ENCODE measurements at regions not wholly inside any gene's neighbourhood (a gene's known extent, or its start where the extent isn't known, plus 50 kb on each side); places are given as distances from the start of the nearest gene placed in this dataset.

DNA sequence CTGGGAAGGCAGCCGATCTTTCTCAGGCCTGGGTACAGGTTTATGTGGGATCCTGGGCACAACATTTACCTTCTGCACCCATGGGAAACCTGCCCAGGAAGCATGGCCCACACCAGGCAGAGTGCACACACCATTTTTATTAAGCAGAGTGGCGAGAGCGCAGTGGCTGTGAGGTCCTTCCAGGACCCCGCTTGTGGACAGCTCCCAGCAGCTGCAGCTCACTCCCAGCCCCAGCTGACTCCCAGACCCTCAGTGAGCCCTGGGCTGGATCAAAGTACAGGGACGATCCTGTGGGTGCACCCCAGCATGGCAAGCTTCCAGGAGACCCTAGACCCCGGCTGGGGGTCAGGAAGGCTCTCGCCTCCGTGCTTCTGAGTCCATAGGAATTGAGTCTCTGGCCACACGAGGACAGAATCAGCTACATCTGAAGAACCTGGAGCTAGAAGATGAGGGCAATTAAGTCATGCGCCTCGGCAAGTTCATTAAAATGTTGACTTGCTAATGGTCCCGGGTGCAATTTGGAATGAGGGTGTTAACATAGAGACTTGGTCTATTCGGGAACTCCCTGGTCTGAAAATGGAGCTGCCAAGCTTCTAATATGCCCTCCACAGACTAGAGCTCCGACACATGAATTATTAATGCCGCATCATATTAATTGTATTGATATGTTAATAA, 65.4 kb upstream of the SLCO4A1 start:
- Histone ChIP-seq H3K9ac (ENCODE audit: low read length) (no peak overlapping the region), H3K4me3 (ENCODE audit: low read length) (no peak overlapping the region), H3K36me3 (ENCODE audit: control insufficient read depth, low read depth, low read length) (no peaks in the 10 kb centered on the region), H3K27ac (ENCODE audit: low read length) (no peak overlapping the region), H3K4me1 (ENCODE audit: control insufficient read depth, low read depth, low read length) (no peaks in the 10 kb centered on the region), H3K9me3 (ENCODE audit: control insufficient read depth, low read depth, low read length) (no peaks in the 10 kb centered on the region), H3K27me3 (ENCODE audit: control insufficient read depth, insufficient read depth, low read length) (no peaks in the 10 kb centered on the region)

DNA sequence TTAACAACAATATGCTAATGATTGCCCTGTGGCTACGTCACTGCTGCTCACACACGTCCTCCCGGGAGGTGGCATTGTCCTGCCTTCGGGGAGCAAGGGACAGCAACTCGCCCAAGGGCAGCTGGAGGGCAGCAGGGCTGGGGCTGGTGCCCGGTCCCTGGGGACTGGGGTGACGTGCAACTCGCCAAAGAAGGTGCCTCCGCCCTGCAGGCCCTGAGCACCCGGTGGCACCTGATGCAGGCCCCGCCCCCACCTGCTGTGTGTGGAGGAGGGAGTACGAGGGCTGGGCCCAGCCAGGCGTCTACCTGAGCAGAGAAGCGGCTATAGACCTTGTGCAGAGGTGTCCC, 64.8 kb upstream of the SLCO4A1 start:
- Histone ChIP-seq H3K4me1 (ENCODE audit: control insufficient read depth, low read depth, low read length) (no peaks in the 10 kb centered on the region), H3K27ac (ENCODE audit: low read length) (no peak overlapping the region), H3K36me3 (ENCODE audit: control insufficient read depth, low read depth, low read length) (no peaks in the 10 kb centered on the region), H3K27me3 (ENCODE audit: control insufficient read depth, insufficient read depth, low read length) (no peaks in the 10 kb centered on the region), H3K4me3 (ENCODE audit: low read length) (no peak overlapping the region), H3K9ac (ENCODE audit: low read length) (no peak overlapping the region), H3K9me3 (ENCODE audit: control insufficient read depth, low read depth, low read length) (no peaks in the 10 kb centered on the region)

DNA sequence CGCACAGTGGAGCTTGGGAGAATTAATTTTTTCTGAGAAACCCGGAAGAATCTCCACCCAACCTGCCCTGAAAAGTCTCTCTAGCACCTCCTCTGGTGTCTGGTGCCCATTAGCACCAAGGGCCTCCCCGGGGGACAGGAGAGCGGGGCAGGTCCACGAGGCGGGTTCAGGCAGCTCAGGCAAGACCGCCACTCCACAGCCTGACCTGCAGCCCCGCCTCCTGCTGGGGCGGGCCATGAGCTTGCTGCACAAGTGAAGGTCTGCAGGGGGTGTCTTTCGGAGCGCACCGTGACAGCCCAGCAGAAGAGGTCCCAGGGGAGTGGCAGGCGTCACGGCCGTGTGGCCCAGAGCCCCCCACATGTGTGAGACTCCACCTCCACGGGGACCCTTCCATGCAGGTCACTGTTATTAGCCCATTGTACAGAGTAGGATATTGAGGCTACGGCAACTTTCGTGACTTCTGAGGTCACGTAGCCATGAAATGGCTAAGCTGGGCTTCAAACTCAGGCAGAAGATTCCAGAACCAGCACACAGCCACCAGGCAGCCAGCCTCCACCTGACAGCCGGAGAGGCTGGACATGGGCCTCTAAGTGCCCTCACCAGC, 63.9 kb upstream of the SLCO4A1 start:
- Histone ChIP-seq H3K9ac (ENCODE audit: low read length) (no peak overlapping the region), H3K36me3 (ENCODE audit: control insufficient read depth, low read depth, low read length) (no peaks in the 10 kb centered on the region), H3K4me1 (ENCODE audit: control insufficient read depth, low read depth, low read length) (no peaks in the 10 kb centered on the region), H3K27ac (ENCODE audit: low read length) (no peak overlapping the region), H3K27me3 (ENCODE audit: control insufficient read depth, insufficient read depth, low read length) (no peaks in the 10 kb centered on the region), H3K4me3 (ENCODE audit: low read length) (no peak overlapping the region), H3K9me3 (ENCODE audit: control insufficient read depth, low read depth, low read length) (no peaks in the 10 kb centered on the region)

DNA sequence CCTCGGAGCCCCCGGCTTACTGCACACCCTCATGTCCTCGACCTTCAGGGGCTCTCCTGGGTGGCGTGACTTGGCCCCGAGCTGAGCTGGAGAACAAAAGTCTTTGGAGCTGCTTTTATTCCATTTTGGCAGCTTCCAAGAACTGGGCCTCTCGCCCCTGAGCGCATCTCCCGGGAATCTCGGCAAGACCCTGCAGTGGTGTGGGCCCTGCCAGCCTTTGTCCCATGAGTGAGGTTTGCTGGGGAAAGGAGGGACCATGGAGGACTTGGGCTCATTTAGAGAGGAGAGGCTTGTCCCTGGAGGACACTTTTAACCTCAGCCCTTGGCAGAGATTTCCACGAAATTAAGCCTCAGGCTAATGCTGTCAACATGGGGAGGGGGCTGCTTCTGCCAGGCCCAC, 62.3 kb upstream of the SLCO4A1 start:
- Histone ChIP-seq H3K36me3 (ENCODE audit: control insufficient read depth, low read depth, low read length) (no peaks in the 10 kb centered on the region), H3K27ac (ENCODE audit: low read length) (no peak overlapping the region), H3K9ac (ENCODE audit: low read length) (no peak overlapping the region), H3K27me3 (ENCODE audit: control insufficient read depth, insufficient read depth, low read length) (no peaks in the 10 kb centered on the region), H3K4me3 (ENCODE audit: low read length) (no peak overlapping the region), H3K4me1 (ENCODE audit: control insufficient read depth, low read depth, low read length) (no peaks in the 10 kb centered on the region), H3K9me3 (ENCODE audit: control insufficient read depth, low read depth, low read length) (no peaks in the 10 kb centered on the region)

DNA sequence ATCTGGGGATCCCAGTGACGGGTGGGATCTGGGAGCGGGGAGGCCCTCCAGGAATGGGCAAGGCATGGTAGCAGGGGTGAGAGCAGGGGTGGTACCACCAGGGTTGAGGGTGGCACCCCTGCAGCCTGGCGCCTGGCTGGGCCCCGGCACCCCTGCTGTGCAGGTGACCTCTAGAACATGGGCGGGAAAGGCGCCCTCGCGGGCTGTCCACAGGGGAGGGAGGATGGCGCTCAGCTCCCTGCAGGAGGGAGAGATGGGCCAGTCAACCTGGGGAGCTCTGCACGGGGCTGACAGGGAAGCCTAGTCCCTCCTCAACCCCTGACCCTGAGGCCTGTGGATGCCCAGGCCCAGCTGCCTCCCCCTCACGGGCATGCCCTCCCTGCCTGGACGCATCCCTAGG, 61.6 kb upstream of the SLCO4A1 start:
- Histone ChIP-seq H3K27me3 (ENCODE audit: control insufficient read depth, insufficient read depth, low read length) (no peaks in the 10 kb centered on the region), H3K4me3 (ENCODE audit: low read length) (no peak overlapping the region), H3K9me3 (ENCODE audit: control insufficient read depth, low read depth, low read length) (no peaks in the 10 kb centered on the region), H3K9ac (ENCODE audit: low read length) (no peak overlapping the region), H3K36me3 (ENCODE audit: control insufficient read depth, low read depth, low read length) (no peaks in the 10 kb centered on the region), H3K27ac (ENCODE audit: low read length) (no peak overlapping the region), H3K4me1 (ENCODE audit: control insufficient read depth, low read depth, low read length) (no peaks in the 10 kb centered on the region)

DNA sequence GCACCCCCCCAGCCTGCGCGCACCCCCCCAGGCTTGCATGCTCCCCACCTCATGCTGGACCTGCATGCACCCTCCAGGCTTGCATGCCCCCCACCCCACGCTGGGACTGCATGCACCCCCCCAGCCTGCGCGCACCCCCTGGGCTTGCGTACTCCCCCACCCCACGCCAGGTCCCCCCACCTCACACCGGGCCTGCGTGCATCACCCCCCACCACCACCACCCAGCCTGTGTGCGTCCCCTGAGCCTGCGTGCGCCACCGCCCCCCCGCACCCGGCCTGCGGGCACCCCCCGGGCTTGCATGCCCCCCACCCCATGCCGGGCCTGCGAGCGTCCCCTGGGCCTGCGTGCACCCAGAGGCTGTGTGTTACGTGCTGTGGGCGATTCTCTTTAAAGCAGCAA, 61.0 kb upstream of the SLCO4A1 start:
- Histone ChIP-seq H3K9me3 (ENCODE audit: control insufficient read depth, low read depth, low read length) (no peaks in the 10 kb centered on the region), H3K9ac (ENCODE audit: low read length) (no peak overlapping the region), H3K36me3 (ENCODE audit: control insufficient read depth, low read depth, low read length) (no peaks in the 10 kb centered on the region), H3K27ac (ENCODE audit: low read length) (no peak overlapping the region), H3K27me3 (ENCODE audit: control insufficient read depth, insufficient read depth, low read length) (no peaks in the 10 kb centered on the region), H3K4me3 (ENCODE audit: low read length) (no peak overlapping the region), H3K4me1 (ENCODE audit: control insufficient read depth, low read depth, low read length) (no peaks in the 10 kb centered on the region)

DNA sequence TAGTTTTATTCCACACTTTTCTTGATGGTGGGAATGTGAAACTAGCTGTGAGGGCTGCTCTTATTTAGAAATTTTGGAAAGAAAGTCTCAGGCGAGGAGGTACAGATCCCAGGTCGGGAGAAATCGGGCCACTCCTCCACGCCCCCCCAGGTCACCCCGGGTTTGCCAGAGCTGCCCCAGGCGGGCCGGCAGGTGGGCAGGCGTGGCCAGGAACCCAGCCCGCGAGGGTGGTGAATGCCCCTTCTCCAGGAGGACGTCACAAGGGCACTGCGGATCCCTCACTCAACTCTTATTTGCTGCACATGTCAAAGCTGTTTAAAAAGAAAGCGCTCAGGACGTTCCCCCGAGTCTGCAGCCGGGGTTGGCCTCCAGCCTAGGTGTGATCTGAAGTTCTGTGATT, 60.5 kb upstream of the SLCO4A1 start:
- H3K27ac ChIP-seq (ENCODE audit: low read length) = no peak overlapping the region
- H3K36me3 ChIP-seq (ENCODE audit: control insufficient read depth, low read depth, low read length) = no peaks in the 10 kb centered on the region
- H3K4me1 ChIP-seq (ENCODE audit: control insufficient read depth, low read depth, low read length) = no peaks in the 10 kb centered on the region
- H3K9me3 ChIP-seq (ENCODE audit: control insufficient read depth, low read depth, low read length) = no peaks in the 10 kb centered on the region
- H3K4me3 ChIP-seq (ENCODE audit: low read length) = no peak overlapping the region
- H3K27me3 ChIP-seq (ENCODE audit: control insufficient read depth, insufficient read depth, low read length) = no peaks in the 10 kb centered on the region
- H3K9ac ChIP-seq (ENCODE audit: low read length) = no peak overlapping the region

GRCh38 chr20:62583424-62583920, 58.8 kb upstream of the SLCO4A1 start:
- no peaks in the 10 kb centered on the region for H3K27me3 ChIP-seq (ENCODE audit: control insufficient read depth, insufficient read depth, low read length)
- no peaks in the 10 kb centered on the region for H3K9me3 ChIP-seq (ENCODE audit: control insufficient read depth, low read depth, low read length)

GRCh38 chr20:62584671-62585460, 57.4 kb upstream of the SLCO4A1 start:
- Histone ChIP-seq H3K4me1 (ENCODE audit: control insufficient read depth, low read depth, low read length) (no peaks in the 10 kb centered on the region), H3K36me3 (ENCODE audit: control insufficient read depth, low read depth, low read length) (no peaks in the 10 kb centered on the region), H3K4me3 (ENCODE audit: low read length) (no peak overlapping the region), H3K27ac (ENCODE audit: low read length) (no peak overlapping the region), H3K9ac (ENCODE audit: low read length) (no peak overlapping the region), H3K9me3 (ENCODE audit: control insufficient read depth, low read depth, low read length) (no peaks in the 10 kb centered on the region), H3K27me3 (ENCODE audit: control insufficient read depth, insufficient read depth, low read length) (no peaks in the 10 kb centered on the region)

More at GRCh38 chr20:62583424-62583920, 58.8 kb upstream of the SLCO4A1 start:
- no peak overlapping the region for H3K9ac ChIP-seq (ENCODE audit: low read length)
- H3K4me3 ChIP-seq (ENCODE audit: low read length) = no peak overlapping the region
- no peak overlapping the region for H3K27ac ChIP-seq (ENCODE audit: low read length)
- H3K36me3 ChIP-seq (ENCODE audit: control insufficient read depth, low read depth, low read length) = no peaks in the 10 kb centered on the region
- H3K4me1 ChIP-seq (ENCODE audit: control insufficient read depth, low read depth, low read length) = no peaks in the 10 kb centered on the region

- Histone ChIP-seq H3K4me1 (ENCODE audit: control insufficient read depth, low read depth, low read length) (no peaks in the 10 kb centered on the region), H3K4me3 (ENCODE audit: low read length) (no peak overlapping the region), H3K36me3 (ENCODE audit: control insufficient read depth, low read depth, low read length) (no peaks in the 10 kb centered on the region), H3K27ac (ENCODE audit: low read length) (no peak overlapping the region), H3K9me3 (ENCODE audit: control insufficient read depth, low read depth, low read length) (no peaks in the 10 kb centered on the region), H3K27me3 (ENCODE audit: control insufficient read depth, insufficient read depth, low read length) (no peaks in the 10 kb centered on the region), H3K9ac (ENCODE audit: low read length) (no peak overlapping the region)
Observed at GRCh38 chr20:62585461-62585970, 56.8 kb upstream of the SLCO4A1 start.

- Histone ChIP-seq H3K4me3 (ENCODE audit: low read length) (no peak overlapping the region), H3K36me3 (ENCODE audit: control insufficient read depth, low read depth, low read length) (no peaks in the 10 kb centered on the region), H3K9me3 (ENCODE audit: control insufficient read depth, low read depth, low read length) (no peaks in the 10 kb centered on the region), H3K4me1 (ENCODE audit: control insufficient read depth, low read depth, low read length) (no peaks in the 10 kb centered on the region), H3K9ac (ENCODE audit: low read length) (no peak overlapping the region), H3K27me3 (ENCODE audit: control insufficient read depth, insufficient read depth, low read length) (no peaks in the 10 kb centered on the region), H3K27ac (ENCODE audit: low read length) (no peak overlapping the region)
Observed at GRCh38 chr20:62586799-62587198, 55.5 kb upstream of the SLCO4A1 start.
